B cell (primary cell): ENCODE measurements at regions not wholly inside any gene's neighbourhood (a gene's known extent, or its start where the extent isn't known, plus 50 kb on each side); places are given as distances from the start of the nearest gene placed in this dataset.

Source experiments
- ATAC-seq: fragments of 200-7000 bp; cut with Tn5 transposase; one replicate; pipeline ENCODE4 v1.10.0; 2021; ENCODE audit warnings: low read depth, mild to moderate bottlenecking, moderate number of reproducible peaks, moderate library complexity
- CTCF ChIA-PET: fragments of 350-600 bp; sonication (Branson Sonifier 250); formaldehyde crosslinking; loops from one replicate; lab custom pipeline; 2021; ENCODE audit warnings: antibody characterized with exemption, inconsistent platforms; lab: Charles Lee
- POLR2A ChIA-PET: fragments of 350-600 bp; sonication (Branson Sonifier 250); formaldehyde crosslinking; loops from one replicate; lab custom pipeline; 2021; ENCODE audit warnings: antibody characterized with exemption; lab: Charles Lee
- DNase-seq: peaks from one replicate; pipeline ENCODE4 v3.0.0; 2013
- H2AFZ ChIP-seq: 2 replicates; pipeline ENCODE4 v1.6.1; 2012; ENCODE audit warnings: mild to moderate bottlenecking, low read depth, low read length; ENCODE audit not compliant: insufficient read depth, poor library complexity, severe bottlenecking
- H3K27ac ChIP-seq, 2 donors: 1 replicate in 1 of 2; 2 replicates in 1 of 2; pipeline ENCODE4 v1.5.1; 2012 to 2013; ENCODE audit warnings: low read length in 2 of 2, mild to moderate bottlenecking in 2 of 2, moderate library complexity in 1 of 2
- H3K27me3 ChIP-seq, 4 experiments: fragments of 200-600 bp in 1 of 4; sonication (generic) in 1 of 4; replicated peaks in 1 of 4; 1 replicate in 2 of 4; 2 replicates in 2 of 4; pipeline versions ENCODE4 v1.6.1 to v1.7.0; 2013 to 2016; ENCODE audit warnings: low read length in 3 of 4, mild to moderate bottlenecking in 2 of 4, mixed read lengths in 1 of 4, moderate library complexity in 1 of 4; ENCODE audit not compliant: insufficient read depth in 4 of 4, control insufficient read depth in 3 of 4; ENCODE audit errors: control extremely low read depth in 1 of 4
- H3K36me3 ChIP-seq, 2 experiments: replicated peaks in 1 of 2; 1 replicate in 1 of 2; 2 replicates in 1 of 2; pipeline versions ENCODE4 v1.6.1 to v1.7.1; 2013; ENCODE audit warnings: low read length in 1 of 2; ENCODE audit not compliant: insufficient read depth in 2 of 2, control insufficient read depth in 1 of 2; ENCODE audit errors: control extremely low read depth in 1 of 2, extremely low read depth in 1 of 2
- H3K4me1 ChIP-seq, 2 donors: fragments of 200-600 bp in 1 of 2; sonication (generic) in 1 of 2; 1 replicate in 1 of 2; 2 replicates in 1 of 2; pipeline versions ENCODE4 v1.5.1 to v1.6.1; 2013 to 2017; ENCODE audit warnings: low read length in 2 of 2; ENCODE audit not compliant: control insufficient read depth in 2 of 2, insufficient read depth in 2 of 2
- H3K4me2 ChIP-seq: replicated peaks from 2 replicates; pipeline ENCODE3; 2012; ENCODE audit warnings: mild to moderate bottlenecking, low read depth, low read length; ENCODE audit not compliant: poor library complexity, severe bottlenecking
- H3K4me3 ChIP-seq, 5 experiments: fragments of 200-600 bp in 1 of 5; sonication (generic) in 1 of 5; 1 replicate in 3 of 5; 2 replicates in 2 of 5; pipeline versions ENCODE4 v1.5.1 to v1.7.0; 2011 to 2016; ENCODE audit warnings: low read length in 4 of 5, mild to moderate bottlenecking in 4 of 5, low read depth in 2 of 5, control low read depth in 1 of 5, moderate library complexity in 1 of 5; ENCODE audit not compliant: insufficient read depth in 1 of 5; ENCODE audit errors: control extremely low read depth in 1 of 5, extremely low read depth in 1 of 5
- H3K79me2 ChIP-seq: fragments of 200-600 bp; sonication (generic); one replicate; pipeline ENCODE4 v1.6.0; 2016; ENCODE audit warnings: low read length; ENCODE audit not compliant: control insufficient read depth, insufficient read depth
- H3K9ac ChIP-seq: fragments of 200-600 bp; sonication (generic); 2 replicates; pipeline ENCODE4 v1.6.1; 2017; ENCODE audit warnings: mild to moderate bottlenecking, low read length, moderate library complexity
- H3K9me3 ChIP-seq, 3 donors: one replicate each; pipeline versions ENCODE4 v1.6.1 to v1.7.1; 2013; ENCODE audit warnings: low read length in 2 of 3; ENCODE audit not compliant: control insufficient read depth in 2 of 3, insufficient read depth in 1 of 3; ENCODE audit errors: control extremely low read depth in 1 of 3
- H4K20me1 ChIP-seq: 2 replicates; pipeline ENCODE4 v1.6.0; 2012; ENCODE audit warnings: mild to moderate bottlenecking, low read length; ENCODE audit not compliant: insufficient read depth, control insufficient read depth, poor library complexity, severe bottlenecking
- H3K27ac Mint-ChIP-seq: one replicate; pipeline ENCODE4 v1.8.0; 2021; ENCODE audit warnings: mixed read lengths
- H3K27me3 Mint-ChIP-seq: one replicate; pipeline ENCODE4 v1.8.0; 2021; ENCODE audit warnings: mixed read lengths
- H3K4me1 Mint-ChIP-seq: one replicate; pipeline ENCODE4 v1.8.0; 2021; ENCODE audit warnings: mixed read lengths
- H3K4me3 Mint-ChIP-seq: one replicate; pipeline ENCODE4 v1.8.0; 2021; ENCODE audit warnings: mixed read lengths
- H3K9me3 Mint-ChIP-seq: one replicate; pipeline ENCODE4 v1.8.0; 2022; ENCODE audit warnings: mixed read lengths; ENCODE audit not compliant: insufficient read depth
- CTCF ChIP-seq: fragments of 200-600 bp; IDR thresholded peaks from one replicate; pipeline ENCODE4 v1.8.0; 2022; ENCODE audit warnings: antibody characterized with exemption, mild to moderate bottlenecking
- EZH2 ChIP-seq: IDR thresholded peaks from 2 replicates; pipeline ENCODE4 v1.6.1; 2012; ENCODE audit warnings: borderline replicate concordance, low read depth, mild to moderate bottlenecking, moderate library complexity, low read length; ENCODE audit not compliant: insufficient read depth, poor library complexity, severe bottlenecking
- WGBS: methylation state at CpG from one replicate; pipeline ENCODE4 v1.1.5; 2013; ENCODE audit warnings: missing lambda C conversion rate; ENCODE audit not compliant: insufficient coverage; 5-methylcytosine and 5-hydroxymethylcytosine counted together
- intact Hi-C: fragments of 100-400 bp; cut with micrococcal nuclease; formaldehyde crosslinking; loops from one replicate; pipeline ENCODE4 v1.10.0; 2022

GRCh38 chr10:21052072-21052708 is 155.1 kb upstream of the NEBL start:
- no peaks in the 10 kb centered on the region for H3K79me2 ChIP-seq
- no peaks in the 10 kb centered on the region for H3K36me3 ChIP-seq
- ATAC-seq (no peak), DNase-seq (no peak)
- H3K4me2 ChIP-seq = no peak overlapping the region
- H3K4me1 Mint-ChIP-seq = no peaks in the 10 kb centered on the region
- peaks cover 8% of the 10 kb centered on the region for H3K27me3 Mint-ChIP-seq
- WGBS = 86% methylated on average over 4 of the region's 5 CpGs
- no peak overlapping the region for H3K4me3 Mint-ChIP-seq
- TF ChIP-seq CTCF = no peak
- no peak for TF ChIP-seq EZH2
- H3K9ac ChIP-seq = no peak overlapping the region
- H3K4me3 ChIP-seq = no peak overlapping the region
- CTCF ChIA-PET = no interaction called here
- no peak overlapping the region for H3K27ac Mint-ChIP-seq
- H3K9me3 Mint-ChIP-seq = no peaks in the 10 kb centered on the region
- H3K27ac ChIP-seq = no peak overlapping the region
- H3K27me3 ChIP-seq = no peaks in the 10 kb centered on the region
- no peaks in the 10 kb centered on the region for H3K9me3 ChIP-seq
- no peaks in the 10 kb centered on the region for H4K20me1 ChIP-seq
- POLR2A ChIA-PET = no interaction called here
- no peak overlapping the region for H2AFZ ChIP-seq
- intact Hi-C loops = no loop called here
- no peaks in the 10 kb centered on the region for H3K4me1 ChIP-seq

- H3K9me3 Mint-ChIP-seq = no peaks in the 10 kb centered on the region
- Histone ChIP-seq H3K9ac (no peak overlapping the region), H3K9me3 (no peaks in the 10 kb centered on the region), H4K20me1 (no peaks in the 10 kb centered on the region), H2AFZ (no peak overlapping the region), H3K36me3 (no peaks in the 10 kb centered on the region), H3K4me2 (no peak overlapping the region), H3K4me3 (no peak overlapping the region), H3K27me3 (no peaks in the 10 kb centered on the region), H3K27ac (no peak overlapping the region), H3K4me1 (no peaks in the 10 kb centered on the region), H3K79me2 (no peaks in the 10 kb centered on the region)
- ChIA-PET POLR2A (no interaction called here), CTCF (no interaction called here)
- no peak overlapping the region for H3K4me3 Mint-ChIP-seq
- peaks cover 12% of the 10 kb centered on the region for H3K27me3 Mint-ChIP-seq
- intact Hi-C loops = no loop called here
- H3K4me1 Mint-ChIP-seq = no peaks in the 10 kb centered on the region
- no peak for TF ChIP-seq CTCF
- TF ChIP-seq EZH2 = no peak
- ATAC-seq (no peak), DNase-seq (no peak)
- WGBS = 95% methylated on average over 3 of the region's 3 CpGs
- H3K27ac Mint-ChIP-seq = no peak overlapping the region
Observed at GRCh38 chr10:21049482-21049881, 152.4 kb upstream of the NEBL start.
